GM12801 (cell line): ENCODE measurements at regions not wholly inside any gene's neighbourhood (a gene's known extent, or its start where the extent isn't known, plus 50 kb on each side); places are given as distances from the start of the nearest gene placed in this dataset.

Experiments
- TF ChIP-seq, protein P1 (sequence below): IDR thresholded peaks from one replicate; pipeline ENCODE4 v1.5.1; 2011; ENCODE audit warnings: control low read depth; ENCODE audit not compliant: insufficient read length; ENCODE audit errors: extremely low read depth

DNA sequence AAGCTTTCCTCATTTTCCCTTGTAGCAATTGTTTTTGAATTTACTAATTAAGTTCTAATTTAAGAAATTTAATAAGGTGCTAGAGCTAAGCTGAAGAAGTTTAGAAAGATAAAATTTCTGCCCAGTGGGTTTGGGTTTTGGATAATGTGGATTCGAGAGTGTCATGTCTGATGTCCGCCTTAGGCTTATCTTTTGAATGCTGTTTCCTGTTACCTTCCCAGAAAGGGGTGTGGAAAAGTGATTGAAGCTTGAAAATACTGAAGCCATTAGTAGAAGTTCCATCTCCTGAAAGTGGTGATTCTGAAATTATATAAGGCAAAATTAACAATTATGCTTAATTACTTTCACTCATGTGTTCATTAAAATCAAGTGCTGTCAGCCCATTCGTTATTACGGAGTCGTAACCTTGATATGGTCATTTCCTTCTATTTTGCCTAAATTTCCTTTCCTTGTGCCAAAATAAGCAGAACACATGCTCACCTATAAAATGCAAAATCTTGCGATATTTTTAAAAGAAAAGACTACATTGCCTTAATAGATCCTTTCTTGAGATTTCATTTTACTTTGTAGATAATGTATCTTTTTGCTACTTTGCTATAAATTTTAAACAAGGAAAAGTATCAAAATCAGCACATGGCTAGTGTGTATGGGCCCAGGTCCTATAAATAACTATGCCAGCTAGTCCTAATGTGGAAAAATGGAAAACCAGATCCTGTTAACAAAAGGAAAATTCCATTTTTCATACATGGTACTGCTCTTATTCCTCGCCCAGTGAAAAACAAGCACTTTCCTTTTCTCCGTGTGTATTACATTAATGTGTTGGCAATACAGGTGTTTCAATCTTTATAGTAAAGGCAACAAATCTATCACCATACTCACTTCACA lies 97.3 kb downstream of the ICOS start:
- TF ChIP-seq, protein P1, sequence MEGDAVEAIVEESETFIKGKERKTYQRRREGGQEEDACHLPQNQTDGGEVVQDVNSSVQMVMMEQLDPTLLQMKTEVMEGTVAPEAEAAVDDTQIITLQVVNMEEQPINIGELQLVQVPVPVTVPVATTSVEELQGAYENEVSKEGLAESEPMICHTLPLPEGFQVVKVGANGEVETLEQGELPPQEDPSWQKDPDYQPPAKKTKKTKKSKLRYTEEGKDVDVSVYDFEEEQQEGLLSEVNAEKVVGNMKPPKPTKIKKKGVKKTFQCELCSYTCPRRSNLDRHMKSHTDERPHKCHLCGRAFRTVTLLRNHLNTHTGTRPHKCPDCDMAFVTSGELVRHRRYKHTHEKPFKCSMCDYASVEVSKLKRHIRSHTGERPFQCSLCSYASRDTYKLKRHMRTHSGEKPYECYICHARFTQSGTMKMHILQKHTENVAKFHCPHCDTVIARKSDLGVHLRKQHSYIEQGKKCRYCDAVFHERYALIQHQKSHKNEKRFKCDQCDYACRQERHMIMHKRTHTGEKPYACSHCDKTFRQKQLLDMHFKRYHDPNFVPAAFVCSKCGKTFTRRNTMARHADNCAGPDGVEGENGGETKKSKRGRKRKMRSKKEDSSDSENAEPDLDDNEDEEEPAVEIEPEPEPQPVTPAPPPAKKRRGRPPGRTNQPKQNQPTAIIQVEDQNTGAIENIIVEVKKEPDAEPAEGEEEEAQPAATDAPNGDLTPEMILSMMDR, result no peak

DNA sequence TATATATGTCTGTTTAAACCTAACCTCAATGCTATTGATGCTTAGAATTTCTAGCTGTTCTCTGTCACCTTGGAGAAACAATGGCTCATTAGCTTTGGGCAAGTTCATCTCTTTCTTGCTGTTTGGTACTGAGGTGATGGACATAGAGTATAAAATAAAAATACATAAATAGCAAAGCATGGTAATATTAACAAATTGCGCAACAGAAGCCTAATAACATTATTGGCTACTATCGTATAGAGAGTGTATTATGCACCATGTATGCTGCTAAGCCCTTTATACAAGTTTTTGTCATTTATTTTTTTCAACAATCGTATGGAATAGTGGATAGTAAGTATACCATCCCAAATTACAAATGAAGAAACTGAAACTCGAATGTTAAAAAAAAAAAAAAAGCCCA lies 100.1 kb downstream of the ICOS start:
- TF ChIP-seq, protein P1, result no peak

DNA sequence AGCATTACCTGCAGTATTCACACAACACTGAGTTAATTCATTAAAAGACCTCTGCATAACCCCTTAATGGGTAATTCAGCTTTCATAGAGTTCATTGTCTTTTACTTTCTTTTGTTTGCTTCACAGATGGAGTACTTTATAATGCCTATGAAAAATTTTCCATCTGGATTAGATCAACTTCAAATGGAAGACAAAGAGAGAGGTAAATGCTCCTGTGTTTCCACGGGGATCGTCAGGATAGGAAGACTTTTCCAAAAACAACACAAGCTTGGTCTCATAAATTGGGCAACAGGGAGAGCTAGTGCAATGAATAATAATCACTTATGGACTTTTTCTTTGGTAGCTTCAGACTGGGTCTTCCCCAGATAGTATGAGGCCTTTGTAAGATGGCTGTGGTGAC lies 100.7 kb downstream of the ICOS start:
- TF ChIP-seq, protein P1, result no peak

DNA sequence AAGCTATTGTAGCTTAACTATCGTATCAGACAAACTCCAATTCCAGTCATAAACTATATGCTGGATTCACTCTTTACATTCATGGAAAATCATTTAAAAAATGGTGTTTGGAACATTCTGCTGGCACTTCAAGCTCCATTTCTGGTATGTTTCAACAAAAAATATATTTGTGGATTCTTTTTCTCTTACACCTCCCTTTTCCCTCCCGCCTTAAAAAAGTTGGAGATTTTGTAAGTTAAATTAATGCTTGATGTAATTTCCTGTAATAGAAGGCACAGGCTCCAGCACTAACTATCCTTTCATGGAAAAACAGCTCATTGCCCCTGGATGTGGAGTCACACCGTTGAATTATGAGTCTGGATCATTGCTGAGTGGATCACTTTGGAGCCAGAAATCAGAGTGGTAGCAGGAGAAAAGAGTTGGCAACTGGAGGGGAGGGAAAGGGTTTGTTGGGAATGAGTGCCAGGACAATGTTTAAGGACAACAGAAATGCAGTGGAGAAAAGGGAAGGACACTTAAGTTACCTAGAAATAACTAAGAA lies 102.8 kb downstream of the ICOS start:
- TF ChIP-seq, protein P1, result no peak

DNA sequence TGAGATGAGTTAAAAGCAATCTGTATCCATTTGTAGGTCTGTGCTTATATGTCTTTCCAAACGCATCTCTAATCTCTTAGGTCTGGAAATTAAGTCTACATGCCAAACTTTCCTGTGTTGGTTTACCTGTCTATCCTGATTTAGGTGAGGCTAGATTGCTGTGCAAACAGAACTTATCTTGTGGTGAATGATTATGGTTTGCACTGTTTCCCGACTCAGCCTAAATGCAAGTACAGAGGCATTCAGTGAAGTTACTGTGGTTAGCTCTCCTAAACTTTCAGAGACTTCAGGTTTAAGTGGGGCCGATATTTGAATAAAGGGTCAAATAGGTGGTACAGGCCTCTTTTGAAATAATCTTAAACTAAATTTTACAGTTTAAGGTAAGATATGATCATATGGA lies 103.5 kb downstream of the ICOS start:
- TF ChIP-seq, protein P1, result no peak

DNA sequence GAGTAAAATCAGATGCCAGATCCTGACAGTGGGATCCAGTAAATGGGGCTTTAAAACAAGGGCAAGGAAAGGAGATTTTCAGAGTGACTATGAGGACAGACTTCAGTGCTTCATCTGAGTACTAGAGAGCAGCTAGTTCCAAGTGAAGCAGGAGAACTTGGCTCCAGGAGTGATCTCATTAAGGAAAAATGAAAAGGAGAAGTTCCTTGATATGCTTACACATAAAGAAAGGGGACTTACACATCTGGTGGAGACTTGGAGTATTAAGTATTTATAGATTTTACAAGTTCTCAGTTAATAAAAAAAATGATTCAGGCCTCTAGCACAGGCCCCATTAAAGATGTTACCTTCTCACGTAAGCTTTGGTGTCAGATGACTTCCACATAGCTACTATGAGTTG lies 105.8 kb downstream of the ICOS start:
- TF ChIP-seq, protein P1, result no peak

DNA sequence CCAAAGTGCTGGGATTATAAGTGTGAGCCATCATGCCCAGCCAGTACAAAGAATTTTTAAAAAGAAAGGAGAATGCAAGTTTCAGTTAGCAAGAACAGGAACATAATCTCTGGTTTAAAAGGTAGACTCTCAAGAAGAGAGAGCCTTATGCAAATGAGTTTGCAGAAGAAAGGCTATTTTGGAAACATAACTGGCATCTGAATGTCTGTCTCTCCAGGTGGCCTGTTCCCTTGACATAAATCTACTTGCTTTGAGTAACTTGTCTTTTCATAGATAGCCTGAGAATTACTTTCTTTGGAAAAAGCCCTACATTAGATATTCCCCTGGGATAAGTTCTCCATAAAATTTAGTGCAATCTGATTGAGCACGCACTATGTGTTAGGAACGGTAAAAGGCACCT lies 109.6 kb downstream of the ICOS start:
- TF ChIP-seq, protein P1, result no peak
